BE2C (cell line): ENCODE measurements at regions not wholly inside any gene's neighbourhood (a gene's known extent, or its start where the extent isn't known, plus 50 kb on each side); places are given as distances from the start of the nearest gene placed in this dataset.
"Not testable (repeated sequence)": the region's sequence is repeated elsewhere in the genome, so short reads cannot be mapped to it uniquely, and the experiment has no call there.

Experiments
- DNase-seq: peaks from one replicate; pipeline ENCODE4 v3.0.0-alpha.2; 2020
- H3K27me3 ChIP-seq: fragments of 250-450 bp; sonication (Bioruptor Pico); 2 replicates; pipeline ENCODE4 v1.5.1; 2020; ENCODE audit warnings: mild to moderate bottlenecking
- H3K36me3 ChIP-seq: fragments of 250-450 bp; sonication (Bioruptor Pico); 2 replicates; pipeline ENCODE4 v1.5.1; 2020; ENCODE audit warnings: mild to moderate bottlenecking
- H3K4me1 ChIP-seq: fragments of 250-450 bp; sonication (Bioruptor Pico); 2 replicates; pipeline ENCODE4 v1.5.1; 2020
- H3K4me3 ChIP-seq: 2 replicates; pipeline ENCODE4 v1.5.1; 2011; ENCODE audit warnings: low read depth, low read length
- H3K9me3 ChIP-seq: fragments of 250-450 bp; sonication (Bioruptor Pico); 2 replicates; pipeline ENCODE4 v1.5.1; 2020
- TF ChIP-seq, protein P1 (sequence below): IDR thresholded peaks from 2 replicates; pipeline ENCODE4 v1.5.1; 2012; ENCODE audit warnings: mild to moderate bottlenecking, low read depth, low read length

GRCh38 chr10:3319811-3320226 lies 147.2 kb upstream of the PITRM1 start:
- Histone ChIP-seq H3K9me3 (no peaks in the 10 kb centered on the region), H3K36me3 (no peaks in the 10 kb centered on the region), H3K27me3 (no peaks in the 10 kb centered on the region), H3K4me3 (no peak overlapping the region), H3K4me1 (no peaks in the 10 kb centered on the region)
- TF ChIP-seq, protein P1, sequence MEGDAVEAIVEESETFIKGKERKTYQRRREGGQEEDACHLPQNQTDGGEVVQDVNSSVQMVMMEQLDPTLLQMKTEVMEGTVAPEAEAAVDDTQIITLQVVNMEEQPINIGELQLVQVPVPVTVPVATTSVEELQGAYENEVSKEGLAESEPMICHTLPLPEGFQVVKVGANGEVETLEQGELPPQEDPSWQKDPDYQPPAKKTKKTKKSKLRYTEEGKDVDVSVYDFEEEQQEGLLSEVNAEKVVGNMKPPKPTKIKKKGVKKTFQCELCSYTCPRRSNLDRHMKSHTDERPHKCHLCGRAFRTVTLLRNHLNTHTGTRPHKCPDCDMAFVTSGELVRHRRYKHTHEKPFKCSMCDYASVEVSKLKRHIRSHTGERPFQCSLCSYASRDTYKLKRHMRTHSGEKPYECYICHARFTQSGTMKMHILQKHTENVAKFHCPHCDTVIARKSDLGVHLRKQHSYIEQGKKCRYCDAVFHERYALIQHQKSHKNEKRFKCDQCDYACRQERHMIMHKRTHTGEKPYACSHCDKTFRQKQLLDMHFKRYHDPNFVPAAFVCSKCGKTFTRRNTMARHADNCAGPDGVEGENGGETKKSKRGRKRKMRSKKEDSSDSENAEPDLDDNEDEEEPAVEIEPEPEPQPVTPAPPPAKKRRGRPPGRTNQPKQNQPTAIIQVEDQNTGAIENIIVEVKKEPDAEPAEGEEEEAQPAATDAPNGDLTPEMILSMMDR, result no peak
- DNase-seq, result no peak

DNA sequence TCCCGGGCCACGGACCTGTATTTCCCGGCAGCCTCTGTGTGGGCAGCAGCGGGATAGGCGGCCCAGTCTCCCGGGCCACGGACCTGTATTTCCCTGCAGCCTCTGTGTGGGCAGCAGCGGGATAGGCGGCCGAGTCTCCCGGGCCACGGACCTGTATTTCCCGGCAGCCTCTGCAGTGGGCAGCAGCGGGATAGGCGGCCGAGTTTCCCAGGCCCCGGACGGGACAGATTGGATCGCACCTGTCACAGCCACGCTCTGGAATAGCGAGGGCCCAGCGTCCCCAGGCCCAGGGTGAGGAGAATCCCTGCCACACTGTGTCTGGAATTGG lies 145.9 kb upstream of the PITRM1 start:
- not testable (repeated sequence) for H3K4me1 ChIP-seq, H3K36me3 ChIP-seq, H3K4me3 ChIP-seq, H3K27me3 ChIP-seq, H3K9me3 ChIP-seq, DNase-seq

GRCh38 chr10:3317553-3318479 lies 145.2 kb upstream of the PITRM1 start:
- not testable (repeated sequence) for H3K36me3 ChIP-seq, DNase-seq, H3K4me1 ChIP-seq, H3K4me3 ChIP-seq, H3K27me3 ChIP-seq, H3K9me3 ChIP-seq

- not testable (repeated sequence) for H3K9me3 ChIP-seq, DNase-seq, H3K4me1 ChIP-seq, H3K36me3 ChIP-seq, H3K27me3 ChIP-seq, H3K4me3 ChIP-seq
These were observed 142.0 kb upstream of the PITRM1 start for GRCh38 chr10:3314445-3315085.

DNA sequence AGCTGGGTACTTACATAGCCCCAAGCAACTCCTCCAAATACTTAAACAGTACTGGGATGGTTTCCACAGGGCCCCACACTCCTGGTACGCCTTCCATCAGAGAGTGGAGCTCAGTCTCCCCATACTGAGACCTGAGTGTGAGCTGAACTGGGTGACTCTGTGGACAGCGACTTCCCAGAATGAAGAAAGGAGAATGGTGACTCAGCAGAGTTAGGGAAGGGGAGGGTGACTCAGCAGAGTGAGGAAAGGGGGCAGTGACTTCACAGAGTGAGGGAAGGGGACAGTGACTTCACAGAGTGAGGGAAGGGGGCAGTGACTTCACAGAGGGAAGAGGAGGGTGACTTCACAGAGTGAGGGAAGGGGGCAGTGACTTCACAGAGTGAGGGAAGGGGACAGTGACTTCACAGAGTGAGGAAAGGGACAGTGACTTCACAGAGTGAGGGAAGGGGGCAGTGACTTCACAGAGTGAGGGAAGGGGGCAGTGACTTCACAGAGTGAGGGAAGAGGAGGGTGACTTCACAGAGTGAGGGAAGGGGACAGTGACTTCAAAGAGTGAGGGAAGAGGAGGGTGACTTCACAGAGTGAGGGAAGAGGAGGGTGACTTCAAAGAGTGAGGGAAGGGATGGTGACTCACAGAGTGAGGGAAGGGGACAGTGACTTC lies 141.3 kb upstream of the PITRM1 start:
- not testable (repeated sequence) for H3K36me3 ChIP-seq, H3K9me3 ChIP-seq, H3K27me3 ChIP-seq, H3K4me3 ChIP-seq, DNase-seq, H3K4me1 ChIP-seq

- no peaks in the 10 kb centered on the region for H3K9me3 ChIP-seq
- no peak for DNase-seq
- no peaks in the 10 kb centered on the region for H3K4me1 ChIP-seq
- no peak overlapping the region for H3K4me3 ChIP-seq
- H3K27me3 ChIP-seq, result no peaks in the 10 kb centered on the region
- no peaks in the 10 kb centered on the region for H3K36me3 ChIP-seq
- TF ChIP-seq, protein P1, result no peak
These were observed 139.9 kb upstream of the PITRM1 start for GRCh38 chr10:3312403-3312940.

GRCh38 chr10:3310016-3310784 lies 137.6 kb upstream of the PITRM1 start:
- TF ChIP-seq, protein P1, result no peak
- H3K27me3 ChIP-seq, result no peaks in the 10 kb centered on the region
- H3K36me3 ChIP-seq, result no peaks in the 10 kb centered on the region
- no peak overlapping the region for H3K4me3 ChIP-seq
- DNase-seq, result no peak
- H3K9me3 ChIP-seq, result no peaks in the 10 kb centered on the region
- no peaks in the 10 kb centered on the region for H3K4me1 ChIP-seq
